Esophagus squamous epithelium (tissue), 4 donors: ENCODE measurements at regions not wholly inside any gene's neighbourhood (a gene's known extent, or its start where the extent isn't known, plus 50 kb on each side); places are given as distances from the start of the nearest gene placed in this dataset.

Experiments used
- POLR2A ChIP-seq, 4 donors: fragments of 450-650 bp; IDR thresholded peaks; one replicate each; pipeline ENCODE4 v1.6.1; 2017; ENCODE audit warnings: antibody characterized with exemption in 4 of 4, mild to moderate bottlenecking in 4 of 4, moderate library complexity in 3 of 4
- TF ChIP-seq, protein P1 (sequence below), 6 experiments: fragments of 450-650 bp in 4 of 6; fragments of 200-600 bp in 2 of 6; sonication (generic) in 2 of 6; IDR thresholded peaks; one replicate each; pipeline ENCODE4 v1.5.1; 2016 to 2019; ENCODE audit warnings: antibody characterized with exemption in 6 of 6, mild to moderate bottlenecking in 4 of 6, moderate library complexity in 4 of 6

DNA sequence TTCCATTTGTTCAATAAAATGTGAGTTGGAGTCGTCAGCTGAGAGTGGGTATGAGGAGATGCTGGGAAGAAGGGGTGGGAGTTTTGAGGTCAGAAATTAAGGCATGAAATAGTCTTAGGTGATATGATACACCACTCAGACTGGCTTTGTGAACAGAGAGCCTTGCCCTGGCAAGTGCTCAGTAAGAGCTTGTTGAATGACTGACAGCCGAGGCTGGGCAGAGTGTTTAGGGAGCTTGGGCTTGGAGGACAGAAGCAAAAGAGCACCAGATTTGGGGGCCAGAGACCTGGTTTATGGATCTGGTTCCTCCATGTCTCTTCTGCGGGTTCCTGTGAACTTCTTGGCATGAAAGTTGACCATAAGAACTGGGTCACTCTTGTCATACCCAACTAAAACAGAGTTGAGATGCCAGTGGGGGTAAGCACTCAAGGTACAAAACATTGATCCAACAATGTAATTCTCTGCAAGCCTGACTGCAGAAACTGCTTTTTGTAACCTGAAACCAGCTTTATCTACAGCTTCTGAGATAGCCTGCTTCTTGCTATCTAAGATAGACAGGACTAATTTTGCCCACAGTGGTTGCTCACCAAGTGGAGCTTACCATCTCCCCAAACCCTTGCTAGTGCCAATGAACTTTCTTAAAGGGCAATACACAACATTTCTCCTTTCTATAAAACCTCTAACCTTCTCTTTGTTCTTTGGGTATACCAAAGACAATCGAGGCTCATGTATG lies 126.4 kb downstream of the TENT5C start:
- TF ChIP-seq, protein P1, sequence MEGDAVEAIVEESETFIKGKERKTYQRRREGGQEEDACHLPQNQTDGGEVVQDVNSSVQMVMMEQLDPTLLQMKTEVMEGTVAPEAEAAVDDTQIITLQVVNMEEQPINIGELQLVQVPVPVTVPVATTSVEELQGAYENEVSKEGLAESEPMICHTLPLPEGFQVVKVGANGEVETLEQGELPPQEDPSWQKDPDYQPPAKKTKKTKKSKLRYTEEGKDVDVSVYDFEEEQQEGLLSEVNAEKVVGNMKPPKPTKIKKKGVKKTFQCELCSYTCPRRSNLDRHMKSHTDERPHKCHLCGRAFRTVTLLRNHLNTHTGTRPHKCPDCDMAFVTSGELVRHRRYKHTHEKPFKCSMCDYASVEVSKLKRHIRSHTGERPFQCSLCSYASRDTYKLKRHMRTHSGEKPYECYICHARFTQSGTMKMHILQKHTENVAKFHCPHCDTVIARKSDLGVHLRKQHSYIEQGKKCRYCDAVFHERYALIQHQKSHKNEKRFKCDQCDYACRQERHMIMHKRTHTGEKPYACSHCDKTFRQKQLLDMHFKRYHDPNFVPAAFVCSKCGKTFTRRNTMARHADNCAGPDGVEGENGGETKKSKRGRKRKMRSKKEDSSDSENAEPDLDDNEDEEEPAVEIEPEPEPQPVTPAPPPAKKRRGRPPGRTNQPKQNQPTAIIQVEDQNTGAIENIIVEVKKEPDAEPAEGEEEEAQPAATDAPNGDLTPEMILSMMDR (IDR thresholded peaks at IDR 0.05) = no peak
- TF ChIP-seq POLR2A (IDR thresholded peaks at IDR 0.05) = no peak
